ENCODE measurements at regions not wholly inside any gene's neighbourhood (a gene's known extent, or its start where the extent isn't known, plus 50 kb on each side); places are given as distances from the start of the nearest gene placed in this dataset.

GRCh38 chr14:53840444-53840843 lies 116.2 kb downstream of the BMP4 start:
- CTCF ChIA-PET (ENCODE audit: low intra/inter-chr PET ratio): no interaction called here
- 0% methylated on average over 2 of the region's 2 CpGs for WGBS (ENCODE audit: insufficient coverage, low coverage, missing lambda C conversion rate)
- no peak for ATAC-seq

More at GRCh38 chr14:53840444-53840843, 116.2 kb downstream of the BMP4 start:
- no TSS peak for BruUV-seq (replicated peaks)
- no peaks in the 10 kb centered on the region for H3K4me1 ChIP-seq (replicated peaks in 1 of 2; ENCODE audit: control insufficient read depth in 2 of 2, insufficient read depth in 2 of 2, low read length in 2 of 2)
- H3K9me1 ChIP-seq (ENCODE audit: control insufficient read depth, insufficient read depth, low read length): no peaks in the 10 kb centered on the region
- no peaks in the 10 kb centered on the region for H3K9me3 ChIP-seq (replicated peaks; ENCODE audit: control insufficient read depth, insufficient read depth, low read depth, low read length)
- H3K27ac ChIP-seq (ENCODE audit: extremely low read depth, low read depth, low read length): no peak overlapping the region
- TF ChIP-seq NR2C1 (IDR thresholded peaks at IDR 0.05): no peak
- no peak for TF ChIP-seq NR2C1 (tag; IDR thresholded peaks at IDR 0.05)
- TF ChIP-seq SIN3B (IDR thresholded peaks at IDR 0.05; ENCODE audit: low read depth): no peak
- no peak for TF ChIP-seq ZNF121 (CRISPR knock-in tag; conservative IDR thresholded peaks at IDR 0.05)
- no peak for TF ChIP-seq CAMTA2 (CRISPR knock-in tag; conservative IDR thresholded peaks at IDR 0.05)
- TF ChIP-seq FOSL1 (tag; conservative IDR thresholded peaks at IDR 0.05): no peak
- no peak for TF ChIP-seq RNF219 (CRISPR knock-in tag; IDR thresholded peaks at IDR 0.05)
- TF ChIP-seq HNRNPL (IDR thresholded peaks at IDR 0.05; ENCODE audit: low read depth, low read length): no peak
- no peak for TF ChIP-seq FIP1L1 (IDR thresholded peaks at IDR 0.05; ENCODE audit: low read depth, low read length, poor library complexity, severe bottlenecking)
- no peak for TF ChIP-seq ARNT (IDR thresholded peaks at IDR 0.05)
- no peak for TF ChIP-seq ZNF175 (CRISPR knock-in tag; IDR thresholded peaks at IDR 0.05; ENCODE audit: low read depth)
- TF ChIP-seq RBBP5 (IDR thresholded peaks at IDR 0.05; ENCODE audit: borderline replicate concordance, insufficient read depth, low read length, poor library complexity, severe bottlenecking): no peak
- no peak for TF ChIP-seq CBFA2T2 (conservative IDR thresholded peaks at IDR 0.05)
- no peaks in the 10 kb centered on the region for H4K20me1 ChIP-seq (replicated peaks; ENCODE audit: control insufficient read depth, insufficient read depth, low read length)
- DNase-seq (ENCODE audit: extremely low read depth in 1 of 4, low spot score in 3 of 4) (no peak), FAIRE-seq (no peak)
- no peaks in the 10 kb centered on the region for H3K79me2 ChIP-seq (ENCODE audit: control insufficient read depth, insufficient read depth, low read length)
- H3K4me2 ChIP-seq (ENCODE audit: insufficient read depth, low read length): no peak overlapping the region
- POLR2A ChIA-PET: no interaction called here
- intact Hi-C loops (cut with micrococcal nuclease): no loop called here
- H3K9ac ChIP-seq (ENCODE audit: insufficient read depth in 1 of 2, low read depth in 2 of 2, low read length in 2 of 2): no peak overlapping the region
- no peak overlapping the region for H2AFZ ChIP-seq (ENCODE audit: low read depth, low read length)
- H3K36me3 ChIP-seq (ENCODE audit: control insufficient read depth, insufficient read depth, low read length): no peaks in the 10 kb centered on the region
- in situ Hi-C loops (cut with MboI): no loop called here
- H3K27me3 ChIP-seq (ENCODE audit: control insufficient read depth in 2 of 2, insufficient read depth in 2 of 2, low read length in 2 of 2): no peaks in the 10 kb centered on the region
- H3K4me3 ChIP-seq: no peak overlapping the region
